ENCODE measurements at regions not wholly inside any gene's neighbourhood (a gene's known extent, or its start where the extent isn't known, plus 50 kb on each side); places are given as distances from the start of the nearest gene placed in this dataset.

DNA sequence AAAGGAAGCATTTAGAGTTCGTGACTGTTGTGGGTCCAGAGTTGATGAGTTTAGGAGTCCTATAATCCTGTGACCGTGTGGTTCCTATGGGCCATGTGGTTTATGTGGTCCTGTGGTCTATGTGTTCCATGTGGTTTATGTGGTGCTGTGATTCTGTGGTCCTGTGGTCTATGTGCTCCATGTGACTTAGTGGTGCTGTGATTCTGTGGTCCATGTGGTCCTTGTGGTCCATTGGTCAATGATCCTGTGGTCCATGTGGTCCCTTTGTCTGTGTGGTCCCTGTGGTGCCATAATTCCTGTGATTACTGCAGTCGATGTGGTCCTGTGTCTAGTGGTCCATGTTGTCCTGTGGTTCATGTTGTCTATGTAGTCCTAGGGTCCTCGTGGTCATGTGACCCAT is 167.3 kb downstream of the TMEM18 start:
- DNase-seq, result no peak

DNA sequence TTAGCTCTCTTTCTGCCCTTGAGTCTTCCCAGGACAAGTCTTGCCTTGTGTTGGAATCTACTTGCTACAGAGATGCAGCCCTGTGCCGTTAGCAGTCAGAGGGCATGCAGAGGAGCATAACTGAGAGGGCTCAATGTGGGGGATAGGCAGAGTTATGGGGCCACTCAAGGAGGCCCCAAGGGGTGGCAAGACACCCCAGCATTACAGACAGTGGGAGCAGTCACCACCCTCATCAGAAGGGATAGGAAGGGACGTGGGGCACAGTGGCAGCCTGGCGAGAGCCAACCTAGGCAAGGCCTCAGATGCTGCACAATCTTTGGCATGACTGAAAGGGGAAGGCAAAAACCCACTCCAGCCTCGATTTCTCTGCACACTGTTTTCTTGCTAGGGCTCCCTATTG is 169.1 kb downstream of the TMEM18 start:
- DNase-seq, result no peak

DNA sequence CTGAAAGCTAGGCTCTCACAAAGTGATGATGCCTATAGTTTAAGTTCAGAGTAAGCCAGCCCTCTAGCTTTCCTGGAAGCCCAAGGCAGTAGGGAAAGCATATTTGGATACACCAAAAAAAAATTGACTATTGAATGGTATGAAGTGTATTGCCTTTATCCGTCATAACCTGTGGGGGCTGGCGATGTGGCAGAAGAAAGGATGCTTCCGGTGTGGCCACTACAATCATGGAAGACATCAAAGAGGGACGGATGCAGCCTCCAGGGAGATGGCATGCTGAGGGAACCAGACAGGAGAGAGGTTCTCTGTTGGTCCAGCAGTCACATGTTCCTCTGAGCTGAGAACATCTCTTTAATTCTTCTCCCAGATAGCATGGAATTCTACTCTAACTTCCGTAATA is 170.3 kb downstream of the TMEM18 start:
- no peak for DNase-seq

DNA sequence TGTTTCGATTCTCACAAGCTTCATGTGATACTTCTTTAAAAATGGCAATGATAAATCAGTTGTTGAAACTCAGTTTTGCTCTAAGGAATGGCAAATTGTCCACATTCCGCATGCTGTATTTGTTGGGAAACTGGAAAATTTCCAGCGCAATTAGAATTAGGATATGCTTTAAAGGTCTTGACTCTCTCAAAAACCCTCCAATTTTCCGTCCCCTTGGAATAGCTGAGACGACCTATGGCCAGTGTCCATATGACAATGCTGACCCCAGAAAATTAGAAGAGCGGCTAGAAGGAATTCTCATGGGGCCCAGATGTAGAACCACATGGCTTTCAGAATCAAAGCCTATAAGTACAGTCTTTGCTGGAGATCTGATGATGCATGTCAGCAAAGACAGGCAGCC is 170.8 kb downstream of the TMEM18 start:
- DNase-seq, result no peak

DNA sequence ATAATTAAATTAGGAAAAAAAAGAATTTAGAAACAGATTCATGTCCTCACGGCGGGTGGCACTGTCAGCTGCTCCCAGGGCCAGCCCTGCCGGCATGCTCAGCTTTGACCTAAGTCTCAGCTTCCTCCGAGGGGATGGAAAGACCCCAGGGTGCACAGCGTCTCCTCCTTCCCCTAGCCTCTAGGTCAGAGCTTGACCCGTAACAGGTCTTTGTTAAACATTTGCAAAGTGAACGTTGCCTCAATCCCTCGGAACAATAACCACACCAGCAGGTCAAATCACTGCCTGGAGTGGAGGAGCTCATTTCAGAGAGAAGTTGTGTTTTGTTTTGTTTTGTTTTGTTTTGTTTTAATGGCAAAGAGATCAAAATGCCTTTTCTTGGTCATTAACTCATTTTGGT is 171.3 kb downstream of the TMEM18 start:
- DNase-seq, result no peak

DNA sequence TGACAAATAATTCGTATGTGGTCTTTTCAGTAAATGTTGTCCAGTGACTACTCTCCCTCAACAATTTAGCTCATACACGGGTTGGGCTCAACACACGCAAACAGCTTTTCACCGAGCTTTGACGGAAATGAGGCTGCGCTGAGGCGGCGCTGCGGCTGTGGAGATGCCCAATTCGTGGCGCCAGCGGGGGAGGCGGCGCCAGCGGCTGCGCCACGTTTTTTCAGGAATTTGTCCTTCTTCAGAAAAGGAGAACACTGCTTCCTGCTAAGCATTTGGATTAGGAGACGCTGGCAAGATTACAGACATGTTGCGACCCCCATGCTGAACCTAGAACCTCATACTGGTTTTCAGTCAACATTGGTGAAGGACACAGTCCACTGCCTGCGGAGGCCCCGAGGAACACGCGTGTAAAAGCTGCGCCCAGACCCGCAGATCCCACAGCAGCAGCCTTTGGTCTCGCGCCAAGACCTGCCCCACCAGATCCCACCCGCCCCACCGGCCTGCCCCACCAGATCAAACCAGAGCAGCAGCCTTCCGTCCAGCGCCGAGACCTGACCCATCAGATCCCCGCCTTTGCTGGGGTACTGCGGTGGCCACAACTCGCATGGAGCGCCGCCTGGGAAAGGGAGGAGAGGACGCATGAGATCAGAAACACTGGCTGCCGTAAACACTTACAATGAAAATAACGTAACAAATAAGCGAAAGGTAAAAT is 173.8 kb downstream of the TMEM18 start:
- no peak for DNase-seq

DNA sequence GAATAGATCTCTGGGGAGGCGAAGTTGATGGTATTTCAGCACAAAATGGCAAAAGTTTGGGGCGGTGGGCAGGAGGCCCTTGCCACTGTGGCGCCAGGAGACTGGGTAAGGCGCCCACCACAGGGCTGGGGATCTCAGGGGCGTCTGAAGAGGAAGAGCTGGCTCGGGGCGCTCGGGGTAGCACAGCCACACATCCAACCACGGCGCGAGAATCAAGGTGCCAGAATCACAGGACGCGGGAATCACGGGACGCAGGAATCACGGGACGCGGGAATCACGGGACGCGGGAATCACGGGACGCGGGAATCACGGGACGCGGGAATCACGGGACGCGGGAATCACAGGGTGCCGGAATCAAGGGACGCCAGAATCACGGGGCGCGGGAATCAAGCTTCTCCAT is 174.4 kb downstream of the TMEM18 start:
- no peak for DNase-seq

DNA sequence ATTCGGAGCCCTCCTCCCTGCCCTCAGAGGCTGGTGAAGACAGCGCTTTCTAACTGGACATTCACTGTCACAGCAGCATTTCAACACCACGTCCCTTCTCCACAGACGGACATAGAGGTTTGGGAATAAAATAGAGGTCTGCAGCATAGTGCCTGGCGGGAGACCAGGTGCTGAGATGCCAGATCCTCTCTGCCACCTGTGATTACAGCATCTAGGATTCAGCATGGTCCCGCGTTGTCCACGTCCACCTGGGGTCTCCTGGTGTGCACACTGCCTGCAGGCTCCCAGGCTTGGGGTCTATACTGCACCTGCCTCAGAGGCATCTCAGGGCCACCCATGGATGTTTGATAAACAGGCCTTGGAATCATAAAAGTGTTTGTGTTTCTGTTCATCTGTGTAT is 175.5 kb downstream of the TMEM18 start:
- no peak for DNase-seq

DNA sequence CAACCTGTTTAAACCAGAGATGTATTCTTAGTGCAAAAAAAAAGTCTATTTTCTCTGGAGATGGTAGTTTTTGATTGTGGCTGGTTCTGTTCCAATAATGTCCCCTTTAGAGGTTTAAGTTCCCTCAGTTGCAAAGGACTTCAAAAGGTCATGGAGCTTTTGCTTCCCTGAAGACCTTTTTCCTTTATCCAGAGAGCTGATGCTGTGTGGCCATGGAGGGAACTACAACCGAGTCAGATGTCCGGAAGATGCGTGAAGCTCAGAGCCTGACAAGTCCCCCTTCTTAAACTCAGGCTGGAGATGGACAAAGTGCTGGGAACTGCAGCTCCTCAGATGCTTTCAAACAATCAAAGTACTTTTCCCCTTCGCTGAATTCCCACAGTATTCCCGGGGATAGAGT is 176.1 kb downstream of the TMEM18 start:
- no peak for DNase-seq

DNA sequence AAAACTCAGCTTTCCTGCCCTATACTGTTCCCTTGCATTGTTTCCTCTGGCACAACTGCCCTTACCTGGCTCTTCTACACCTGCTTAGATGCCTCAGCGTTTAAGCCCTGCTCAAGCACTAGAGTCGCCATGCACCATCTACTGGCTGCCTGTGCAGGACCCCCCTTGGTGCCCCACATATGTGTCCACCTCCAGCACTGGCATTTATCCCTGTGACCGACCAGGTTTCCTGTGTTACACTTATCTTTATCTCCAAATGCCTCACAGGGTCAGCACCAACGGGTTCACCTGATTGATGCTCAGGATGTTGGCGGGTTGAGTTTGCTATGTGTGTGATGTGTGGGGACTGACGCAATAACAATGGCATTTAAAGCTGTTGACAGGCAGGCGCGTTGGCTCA is 177.5 kb downstream of the TMEM18 start:
- no peak for DNase-seq

DNA sequence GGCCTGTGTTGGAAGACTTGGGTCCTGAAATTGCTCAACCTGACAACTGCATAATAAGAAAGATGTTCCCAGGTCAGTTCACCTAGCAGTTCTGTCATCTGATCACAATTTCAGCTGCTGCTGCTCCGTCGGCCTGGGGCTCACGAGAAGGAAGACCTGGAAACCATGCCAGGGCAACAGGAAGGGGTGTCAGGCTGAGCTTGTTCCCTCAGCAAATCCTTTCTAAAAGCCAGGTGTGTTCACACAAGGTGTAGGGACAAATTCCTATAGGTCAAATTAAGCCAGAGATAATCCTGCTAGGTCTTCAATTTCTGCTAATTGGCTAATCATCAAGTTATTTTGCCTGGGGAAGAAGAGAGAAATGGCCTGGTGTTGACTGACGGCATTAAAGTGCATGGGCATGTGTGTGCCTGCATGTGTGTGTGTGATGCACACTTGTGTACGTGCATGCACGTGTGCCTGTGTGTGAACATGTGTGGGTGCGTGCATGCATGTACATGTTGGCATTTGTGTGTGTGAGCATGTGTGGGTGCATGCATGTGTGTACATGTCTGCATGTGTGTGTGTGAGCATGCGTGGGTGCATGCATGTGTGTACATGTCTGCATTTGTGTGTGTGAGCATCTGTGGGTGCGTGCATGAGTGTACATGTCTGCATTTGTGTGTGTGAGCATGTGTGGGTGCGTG is 178.6 kb downstream of the TMEM18 start:
- no peak for DNase-seq

DNA sequence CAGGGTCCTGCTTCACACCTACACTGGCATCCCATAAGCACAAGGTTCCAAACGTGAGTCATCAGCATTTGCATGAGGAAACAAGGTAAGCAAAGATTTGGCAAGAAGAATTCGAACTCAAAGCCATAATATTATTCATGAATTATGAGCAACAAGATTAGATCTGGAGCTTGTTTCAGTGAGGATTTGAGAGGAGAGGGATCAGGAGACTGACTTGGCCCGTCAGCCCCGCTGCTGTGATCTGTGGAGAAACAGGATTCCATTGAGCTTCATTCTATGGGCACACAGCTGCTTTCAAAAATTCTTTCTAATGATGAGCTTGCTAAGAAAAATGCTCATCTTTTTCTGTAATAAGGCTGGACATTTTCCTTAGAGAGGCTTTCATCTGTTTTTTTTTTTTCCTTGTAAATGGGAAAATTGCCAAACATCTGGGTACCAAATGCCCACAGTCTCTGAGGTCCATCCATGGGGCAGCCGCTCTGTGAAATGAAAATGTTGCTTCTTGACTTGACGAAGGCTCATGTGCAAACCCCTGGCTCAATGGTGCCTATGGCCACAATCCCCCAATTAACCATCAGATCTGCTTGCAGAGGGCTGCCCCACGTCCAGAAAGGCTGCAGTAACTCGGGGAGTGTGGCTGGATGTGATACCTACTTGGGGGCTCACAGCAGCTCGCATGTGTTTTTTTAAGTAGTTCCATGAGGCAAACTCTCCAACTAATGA is 179.3 kb downstream of the TMEM18 start:
- no peak for DNase-seq

DNA sequence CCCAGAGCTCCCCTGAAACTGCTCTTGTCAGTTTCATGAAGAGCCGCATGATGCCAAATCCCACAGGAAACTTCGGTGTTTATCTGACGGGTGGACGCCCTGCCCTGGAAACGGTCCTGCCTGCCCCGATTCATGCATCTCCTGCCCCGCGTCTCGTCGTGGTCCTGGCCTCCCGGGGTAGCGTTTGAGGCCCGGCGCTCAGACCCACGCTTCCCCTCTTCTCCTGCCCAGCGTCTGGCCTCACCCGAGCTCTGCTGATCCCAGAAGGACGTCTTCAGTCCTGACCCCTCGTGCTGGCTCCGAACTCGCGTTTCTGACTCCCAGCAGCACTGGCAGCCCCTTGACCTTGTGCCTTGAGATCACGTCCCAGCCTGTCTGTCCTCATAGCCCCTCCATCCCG is 180.5 kb downstream of the TMEM18 start:
- no peak for DNase-seq

DNA sequence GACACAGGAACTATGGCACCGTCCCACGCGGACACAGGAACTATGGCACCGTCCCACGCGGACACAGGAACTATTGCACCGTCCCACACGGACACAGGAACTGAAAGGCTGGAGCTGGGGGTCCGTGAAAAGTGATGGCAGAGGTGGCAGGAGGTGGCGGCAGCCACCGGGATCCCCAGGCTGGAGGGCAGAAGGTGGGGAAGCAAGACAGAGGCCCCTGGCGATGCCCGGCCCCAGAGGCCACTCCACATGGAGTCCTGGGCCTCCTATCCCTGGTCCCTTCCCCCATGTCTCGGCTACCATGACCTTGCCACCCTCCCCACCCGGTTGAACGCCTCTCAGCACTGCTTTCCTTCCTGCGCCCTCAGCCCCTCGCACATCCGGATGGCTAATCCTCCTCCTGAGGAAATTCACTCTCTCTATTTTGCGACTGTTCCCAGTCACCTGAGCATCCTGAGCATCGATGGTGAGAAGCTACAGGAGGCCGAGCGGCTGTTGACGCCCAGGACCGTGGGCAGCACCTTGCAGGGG is 181.4 kb downstream of the TMEM18 start:
- no peak for DNase-seq

DNA sequence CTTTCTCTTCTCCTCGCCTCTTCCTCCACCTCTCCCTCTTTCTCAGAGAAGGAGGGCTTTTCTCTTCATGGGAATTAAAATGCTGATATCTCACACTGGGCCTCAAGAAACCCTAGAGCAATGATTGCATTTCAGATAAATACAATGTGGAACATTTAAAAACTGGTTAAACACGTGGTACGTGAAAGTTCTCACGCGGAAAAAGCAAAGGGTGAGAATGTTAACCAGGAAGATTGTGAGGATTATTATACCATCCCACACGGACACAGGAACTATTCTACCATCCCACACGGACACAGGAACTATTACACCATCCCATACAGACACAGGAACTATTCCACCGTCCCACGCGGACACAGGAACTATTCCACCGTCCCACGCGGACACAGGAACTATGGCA is 182.4 kb downstream of the TMEM18 start:
- no peak for DNase-seq

DNA sequence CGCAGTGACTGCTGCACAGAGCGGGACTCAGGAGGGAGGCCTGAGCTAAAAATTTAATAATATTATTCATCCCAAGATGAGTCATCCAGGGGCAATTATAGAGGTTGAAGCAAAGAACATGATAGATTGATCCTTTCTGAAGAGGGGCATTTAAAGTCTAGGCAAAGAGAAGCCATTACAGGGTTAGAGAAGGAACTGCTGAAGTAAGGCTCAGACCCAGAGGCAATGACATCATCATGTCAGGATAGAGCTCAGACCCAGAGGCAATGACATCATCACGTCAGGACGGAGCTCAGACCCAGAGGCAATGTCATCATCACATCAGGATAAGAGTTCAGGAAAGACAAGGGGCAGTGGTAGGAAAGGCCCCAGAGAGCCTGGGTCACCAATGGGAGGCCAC is 184.0 kb downstream of the TMEM18 start:
- DNase-seq, result no peak

DNA sequence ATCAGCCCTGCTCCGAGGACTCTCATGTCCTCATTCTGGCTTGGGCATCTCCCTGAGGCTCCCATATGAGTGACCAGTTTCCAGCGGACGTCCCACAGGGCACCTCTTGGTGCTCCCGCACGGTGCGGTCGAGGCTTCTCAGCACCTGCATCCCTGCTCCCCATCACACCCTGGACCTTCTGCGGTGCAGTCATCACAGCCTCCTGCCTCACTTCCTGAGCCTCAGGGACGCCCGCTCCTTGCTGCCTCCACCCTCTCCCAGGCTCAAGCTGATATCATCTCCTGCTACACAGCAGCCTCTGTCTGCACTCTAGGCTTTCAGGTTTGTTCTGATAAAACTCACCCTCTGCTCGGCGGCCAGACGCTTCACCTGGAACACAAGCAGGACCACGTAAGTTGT is 185.0 kb downstream of the TMEM18 start:
- DNase-seq, result no peak

DNA sequence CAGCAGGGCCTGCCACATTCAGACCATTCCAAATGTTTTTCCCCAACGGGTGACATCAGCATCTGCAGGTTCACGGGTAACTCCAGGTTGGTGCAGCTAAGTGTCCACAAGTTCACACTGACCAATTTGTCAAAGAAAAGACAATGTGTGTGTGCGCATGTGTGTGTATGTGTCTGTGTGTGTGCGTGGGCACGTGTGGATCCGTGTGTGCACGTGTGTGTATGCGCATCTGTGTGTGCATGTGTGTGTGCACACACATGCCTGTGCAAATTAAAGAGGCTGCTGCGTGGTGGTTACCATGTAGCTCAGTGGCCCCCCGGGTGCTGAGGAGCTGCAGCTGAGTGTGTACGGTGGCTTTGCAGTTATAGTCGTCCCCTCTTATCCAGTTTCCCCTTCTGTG is 187.4 kb downstream of the TMEM18 start:
- DNase-seq, result no peak

DNA sequence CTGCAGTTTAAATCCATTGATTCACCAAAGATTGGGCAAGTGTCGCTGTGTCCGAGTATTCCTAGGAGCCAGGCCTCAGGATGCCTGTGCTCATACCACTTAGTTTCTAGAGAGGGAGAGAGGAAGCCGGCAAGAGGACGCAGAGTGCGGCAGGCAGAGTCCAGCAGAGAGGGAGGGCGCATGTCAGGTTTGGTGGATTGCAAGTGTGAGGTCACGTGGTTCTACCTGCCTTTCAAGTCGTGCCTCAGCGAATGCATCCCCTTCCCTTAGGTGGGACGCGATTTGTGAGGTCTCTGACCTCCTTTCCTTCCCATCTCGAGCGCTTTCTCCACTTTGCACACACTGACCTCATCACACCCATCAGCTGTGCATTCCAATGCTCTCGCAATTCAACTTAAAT is 188.1 kb downstream of the TMEM18 start:
- DNase-seq, result no peak

DNA sequence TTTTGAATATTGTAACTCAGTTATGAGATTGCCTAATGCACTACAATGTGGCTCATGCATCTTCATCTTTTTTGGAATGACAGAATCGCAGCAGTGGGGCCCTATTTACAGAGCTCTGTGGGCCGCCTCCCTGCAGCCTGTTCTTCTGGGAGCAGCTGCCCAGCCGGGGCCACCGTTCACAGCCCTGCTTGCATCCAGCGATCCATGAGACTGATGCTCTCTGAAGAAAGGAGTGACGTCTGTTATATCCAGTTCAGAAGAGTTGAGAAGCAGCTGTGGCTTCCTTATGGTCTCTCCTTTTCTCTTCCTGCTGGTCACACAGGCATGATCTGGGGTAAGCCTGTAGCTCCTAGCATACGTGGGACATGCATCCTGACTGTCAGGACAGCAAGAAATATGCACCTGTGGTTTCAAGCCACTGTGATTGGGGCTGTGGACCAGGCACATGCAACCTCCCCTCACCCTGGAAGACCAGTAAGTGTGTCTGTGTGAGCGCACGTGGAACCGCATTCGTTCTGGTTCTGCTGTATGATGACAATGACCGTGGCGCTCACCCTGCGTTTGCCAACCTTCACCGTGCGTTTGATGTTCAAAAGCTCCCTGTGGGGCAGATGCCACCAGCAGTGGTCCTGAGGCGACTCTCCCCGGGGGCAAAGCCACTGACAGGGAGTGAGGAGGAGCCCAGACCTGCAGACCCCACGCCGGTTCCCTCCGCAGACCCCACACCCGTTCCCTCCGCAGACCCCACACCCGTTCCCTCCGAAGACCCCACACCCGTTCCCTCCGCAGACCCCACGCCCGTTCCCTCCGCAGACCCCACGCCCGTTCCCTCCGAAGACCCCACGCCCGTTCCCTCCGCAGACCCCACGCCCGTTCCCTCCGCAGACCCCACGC is 189.8 kb downstream of the TMEM18 start:
- DNase-seq, result no peak

DNA sequence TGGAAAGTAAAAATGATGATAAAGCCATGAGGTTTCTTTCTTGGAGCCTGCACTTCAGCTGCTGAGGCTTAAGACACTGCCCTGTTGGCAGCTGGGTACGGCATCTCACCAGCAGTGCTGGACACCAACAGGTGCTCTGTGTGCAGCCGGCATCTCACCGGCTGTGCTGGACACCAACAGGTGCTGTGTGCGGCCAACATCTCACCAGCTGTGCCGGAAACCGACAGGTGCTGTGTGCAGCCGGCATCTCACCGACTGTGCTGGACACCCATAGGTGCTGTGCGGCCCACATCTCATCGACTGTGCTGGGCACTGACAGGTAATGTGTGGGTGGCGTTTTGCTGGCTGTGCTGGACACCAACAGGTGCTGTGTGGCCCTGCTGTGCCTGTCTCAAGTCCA is 190.8 kb downstream of the TMEM18 start:
- DNase-seq, result no peak

DNA sequence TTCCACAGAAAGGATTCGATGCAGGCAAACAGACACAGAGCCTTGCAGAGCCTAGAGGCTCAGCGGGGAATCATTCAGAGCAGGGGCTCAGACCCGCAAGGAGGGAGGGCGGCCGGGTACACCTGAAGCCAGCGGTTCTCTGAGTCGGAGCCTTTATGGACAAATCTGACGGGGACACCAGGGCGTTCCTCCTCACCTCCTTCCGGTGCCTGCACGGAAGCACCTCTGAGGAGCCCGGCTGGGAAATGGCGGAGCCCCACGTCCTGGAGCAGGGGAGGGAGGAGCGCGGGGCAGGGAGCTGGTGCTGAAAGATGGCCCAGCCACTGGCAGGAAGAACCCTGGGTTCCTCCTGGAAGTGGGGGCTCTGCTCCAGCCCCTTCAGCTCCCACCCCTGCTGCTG is 193.5 kb upstream of the ALKAL2 start:
- DNase-seq, result no peak
